ENCODE measurements at regions not wholly inside any gene's neighbourhood (a gene's known extent, or its start where the extent isn't known, plus 50 kb on each side); places are given as distances from the start of the nearest gene placed in this dataset.

DNA sequence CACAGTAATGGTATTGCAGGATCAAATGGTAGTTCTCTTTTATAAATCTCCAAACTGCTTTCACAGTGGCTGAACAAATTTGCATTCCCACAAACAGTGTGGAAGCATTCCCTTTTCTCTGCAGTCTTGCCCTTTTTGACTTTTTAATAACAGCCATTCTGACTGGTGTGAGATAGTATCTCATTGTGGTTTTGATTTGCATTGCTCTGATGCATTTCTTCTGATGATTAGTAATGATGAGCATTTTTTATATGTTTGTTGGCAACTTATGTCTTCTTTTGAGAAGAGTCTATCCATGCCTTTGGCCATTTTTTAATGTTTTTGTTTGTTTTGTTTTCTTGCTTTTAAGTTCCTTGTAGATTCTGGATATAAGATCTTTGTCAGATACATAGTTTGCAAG, 316.1 kb upstream of the TMCO5A start:
- Histone ChIP-seq H2AK5ac (ENCODE audit: low read length, severe bottlenecking) (no peak overlapping the region), H3K27ac (ENCODE audit: low read length, poor library complexity, severe bottlenecking) (no peak overlapping the region), H2BK12ac (ENCODE audit: low read length in 2 of 2) (no peak overlapping the region), H3K4me3 (ENCODE audit: insufficient read depth in 1 of 2, low read depth in 1 of 2, low read length in 2 of 2) (no peak overlapping the region), H4K8ac (ENCODE audit: low read length) (no peak overlapping the region), H3K4me2 (ENCODE audit: low read length, poor library complexity, severe bottlenecking) (no peak overlapping the region), H2AFZ (ENCODE audit: low read depth, low read length) (no peak overlapping the region), H3K79me1 (replicated peaks; ENCODE audit: low read length, poor library complexity, severe bottlenecking) (no peaks in the 10 kb centered on the region), H2BK120ac (ENCODE audit: low read depth, low read length) (no peak overlapping the region), H3K18ac (ENCODE audit: low read depth in 1 of 2, low read length in 2 of 2) (no peak overlapping the region), H3K23ac (ENCODE audit: low read length in 2 of 2) (no peak overlapping the region), H3K9me3 (ENCODE audit: control insufficient read depth, low read length) (peaks cover 4% of the 10 kb centered on the region), H2BK15ac (ENCODE audit: low read depth, poor library complexity, severe bottlenecking) (no peak overlapping the region), H3K14ac (ENCODE audit: low read length in 2 of 2) (no peak overlapping the region), H2BK5ac (ENCODE audit: low read depth, low read length, poor library complexity, severe bottlenecking) (no peak overlapping the region), H3K27me3 (ENCODE audit: control insufficient read depth in 1 of 2, insufficient read depth in 1 of 2, low read length in 2 of 2) (no peaks in the 10 kb centered on the region), H4K91ac (ENCODE audit: low read length) (no peak overlapping the region), H3K4me1 (ENCODE audit: control insufficient read depth, insufficient read depth, low read depth, low read length) (no peaks in the 10 kb centered on the region), H3K4ac (ENCODE audit: low read depth in 1 of 2, low read length in 2 of 2) (no peak overlapping the region), H3K36me3 (ENCODE audit: control insufficient read depth in 1 of 2, insufficient read depth in 2 of 2, low read depth in 1 of 2, low read length in 2 of 2) (no peaks in the 10 kb centered on the region), H3K9ac (ENCODE audit: low read length) (no peak overlapping the region)
- DNase-seq = no peak

DNA sequence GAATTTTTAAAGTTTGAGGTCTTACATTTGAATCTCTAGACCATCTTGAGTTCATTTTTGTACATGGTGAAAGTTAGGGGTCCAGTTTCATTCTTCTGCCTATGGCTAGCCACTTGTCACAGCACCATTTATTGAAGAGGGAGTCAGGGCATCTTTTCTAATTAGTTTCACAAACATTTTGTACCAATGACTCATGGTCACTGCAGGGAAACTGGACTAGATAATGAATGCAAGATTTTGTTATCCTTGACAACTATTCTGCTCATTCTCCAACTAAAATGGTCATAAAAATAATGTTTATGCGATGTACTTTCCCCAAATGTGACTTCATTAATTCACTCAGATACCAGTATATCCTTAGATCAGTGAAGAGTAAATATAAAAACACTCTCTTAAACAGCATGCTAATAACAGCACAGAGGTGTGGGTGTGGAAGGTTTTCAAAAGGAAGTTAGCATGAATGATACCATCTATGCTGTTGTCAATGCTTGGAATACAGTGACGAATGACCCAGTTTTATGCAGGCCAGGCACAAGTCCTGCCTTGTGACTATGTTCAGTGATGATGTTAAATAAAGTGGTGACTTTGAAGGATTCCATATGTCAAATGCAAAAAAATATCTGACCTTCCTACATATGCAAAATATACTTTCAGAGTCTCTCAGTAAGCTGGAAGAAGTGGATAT, 314.9 kb upstream of the TMCO5A start:
- no peak overlapping the region for H2AK5ac ChIP-seq (ENCODE audit: low read length, severe bottlenecking)
- no peak overlapping the region for H2BK5ac ChIP-seq (ENCODE audit: low read depth, low read length, poor library complexity, severe bottlenecking)
- H4K8ac ChIP-seq (ENCODE audit: low read length) = no peak overlapping the region
- H3K9me3 ChIP-seq (ENCODE audit: control insufficient read depth, low read length) = peaks cover 4% of the 10 kb centered on the region
- H3K9ac ChIP-seq (ENCODE audit: low read length) = no peak overlapping the region
- H3K4ac ChIP-seq (ENCODE audit: low read depth in 1 of 2, low read length in 2 of 2) = no peak overlapping the region
- no peak overlapping the region for H3K23ac ChIP-seq (ENCODE audit: low read length in 2 of 2)
- no peaks in the 10 kb centered on the region for H3K27me3 ChIP-seq (ENCODE audit: control insufficient read depth in 1 of 2, insufficient read depth in 1 of 2, low read length in 2 of 2)
- no peak overlapping the region for H3K27ac ChIP-seq (ENCODE audit: low read length, poor library complexity, severe bottlenecking)
- H2AFZ ChIP-seq (ENCODE audit: low read depth, low read length) = no peak overlapping the region
- no peak overlapping the region for H3K4me2 ChIP-seq (ENCODE audit: low read length, poor library complexity, severe bottlenecking)
- H3K4me3 ChIP-seq (ENCODE audit: insufficient read depth in 1 of 2, low read depth in 1 of 2, low read length in 2 of 2) = no peak overlapping the region
- no peaks in the 10 kb centered on the region for H3K36me3 ChIP-seq (ENCODE audit: control insufficient read depth in 1 of 2, insufficient read depth in 2 of 2, low read depth in 1 of 2, low read length in 2 of 2)
- no peaks in the 10 kb centered on the region for H3K79me1 ChIP-seq (replicated peaks; ENCODE audit: low read length, poor library complexity, severe bottlenecking)
- H3K4me1 ChIP-seq (ENCODE audit: control insufficient read depth, insufficient read depth, low read depth, low read length) = no peaks in the 10 kb centered on the region
- no peak overlapping the region for H2BK15ac ChIP-seq (ENCODE audit: low read depth, poor library complexity, severe bottlenecking)
- no peak overlapping the region for H4K91ac ChIP-seq (ENCODE audit: low read length)
- no peak overlapping the region for H2BK12ac ChIP-seq (ENCODE audit: low read length in 2 of 2)
- WGBS = 83% methylated on average over 1 of the region's 2 CpGs
- H3K14ac ChIP-seq (ENCODE audit: low read length in 2 of 2) = no peak overlapping the region
- H3K18ac ChIP-seq (ENCODE audit: low read depth in 1 of 2, low read length in 2 of 2) = no peak overlapping the region
- H2BK120ac ChIP-seq (ENCODE audit: low read depth, low read length) = no peak overlapping the region
- DNase-seq = no peak

DNA sequence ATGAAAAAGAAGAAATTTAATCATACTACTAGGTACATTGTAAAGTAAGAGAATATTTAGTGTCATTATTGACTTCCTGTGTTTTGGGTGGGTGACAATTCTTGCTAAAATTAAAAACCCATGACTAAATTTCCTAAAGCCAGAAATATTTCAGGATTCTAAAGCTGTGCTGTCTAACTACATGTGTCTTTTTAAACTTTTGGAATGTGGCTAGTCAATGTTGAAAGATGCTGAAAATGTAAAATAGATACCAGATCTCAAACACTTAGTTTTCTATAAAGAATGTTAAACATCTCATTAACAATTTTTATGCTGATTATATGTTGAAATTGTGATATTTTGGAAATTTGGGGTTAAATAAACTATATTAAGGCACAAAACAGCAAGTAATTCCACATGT, 308.9 kb upstream of the TMCO5A start:
- no peak overlapping the region for H3K18ac ChIP-seq (ENCODE audit: low read depth in 1 of 2, low read length in 2 of 2)
- no peak overlapping the region for H4K8ac ChIP-seq (ENCODE audit: low read length)
- H2BK120ac ChIP-seq (ENCODE audit: low read depth, low read length) = no peak overlapping the region
- DNase-seq = no peak
- H4K91ac ChIP-seq (ENCODE audit: low read length) = no peak overlapping the region
- no peak overlapping the region for H2AK5ac ChIP-seq (ENCODE audit: low read length, severe bottlenecking)
- no peak overlapping the region for H3K4me3 ChIP-seq (ENCODE audit: insufficient read depth in 1 of 2, low read depth in 1 of 2, low read length in 2 of 2)
- H3K27me3 ChIP-seq (ENCODE audit: control insufficient read depth in 1 of 2, insufficient read depth in 1 of 2, low read length in 2 of 2) = no peaks in the 10 kb centered on the region
- no peak overlapping the region for H3K23ac ChIP-seq (ENCODE audit: low read length in 2 of 2)
- H3K4me1 ChIP-seq (ENCODE audit: control insufficient read depth, insufficient read depth, low read depth, low read length) = no peaks in the 10 kb centered on the region
- no peak overlapping the region for H2BK15ac ChIP-seq (ENCODE audit: low read depth, poor library complexity, severe bottlenecking)
- no peak overlapping the region for H3K27ac ChIP-seq (ENCODE audit: low read length, poor library complexity, severe bottlenecking)
- no peak overlapping the region for H3K4ac ChIP-seq (ENCODE audit: low read depth in 1 of 2, low read length in 2 of 2)
- no peaks in the 10 kb centered on the region for H3K79me1 ChIP-seq (replicated peaks; ENCODE audit: low read length, poor library complexity, severe bottlenecking)
- no peaks in the 10 kb centered on the region for H3K36me3 ChIP-seq (ENCODE audit: control insufficient read depth in 1 of 2, insufficient read depth in 2 of 2, low read depth in 1 of 2, low read length in 2 of 2)
- no peak overlapping the region for H3K14ac ChIP-seq (ENCODE audit: low read length in 2 of 2)
- H3K9me3 ChIP-seq (ENCODE audit: control insufficient read depth, low read length) = no peaks in the 10 kb centered on the region
- no peak overlapping the region for H3K4me2 ChIP-seq (ENCODE audit: low read length, poor library complexity, severe bottlenecking)
- H2BK12ac ChIP-seq (ENCODE audit: low read length in 2 of 2) = no peak overlapping the region
- H2AFZ ChIP-seq (ENCODE audit: low read depth, low read length) = no peak overlapping the region
- no peak overlapping the region for H2BK5ac ChIP-seq (ENCODE audit: low read depth, low read length, poor library complexity, severe bottlenecking)
- H3K9ac ChIP-seq (ENCODE audit: low read length) = no peak overlapping the region

DNA sequence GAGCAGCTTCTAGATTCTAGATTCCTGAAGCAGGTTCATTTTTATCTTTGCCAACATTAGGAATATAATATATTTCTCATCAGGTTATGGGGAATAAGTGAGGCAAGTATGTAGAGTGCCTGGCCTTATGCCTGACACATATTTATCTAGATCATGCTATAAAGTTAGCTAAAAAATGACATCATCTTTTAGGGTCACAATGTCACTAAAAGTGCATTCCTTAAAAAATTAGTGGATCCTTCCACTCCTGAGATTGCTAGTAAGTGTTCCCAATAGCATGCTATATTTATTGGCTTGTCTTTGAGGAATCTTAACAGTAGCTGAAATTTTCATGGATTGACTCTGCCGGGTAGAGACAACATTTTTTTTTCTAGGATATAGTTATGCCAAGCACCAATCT, 305.9 kb upstream of the TMCO5A start:
- Histone ChIP-seq H3K79me1 (replicated peaks; ENCODE audit: low read length, poor library complexity, severe bottlenecking) (no peaks in the 10 kb centered on the region), H3K27me3 (ENCODE audit: control insufficient read depth in 1 of 2, insufficient read depth in 1 of 2, low read length in 2 of 2) (no peaks in the 10 kb centered on the region), H2BK15ac (ENCODE audit: low read depth, poor library complexity, severe bottlenecking) (no peak overlapping the region), H3K36me3 (ENCODE audit: control insufficient read depth in 1 of 2, insufficient read depth in 2 of 2, low read depth in 1 of 2, low read length in 2 of 2) (no peaks in the 10 kb centered on the region), H3K18ac (ENCODE audit: low read depth in 1 of 2, low read length in 2 of 2) (no peak overlapping the region), H3K14ac (ENCODE audit: low read length in 2 of 2) (no peak overlapping the region), H4K91ac (ENCODE audit: low read length) (no peak overlapping the region), H2BK120ac (ENCODE audit: low read depth, low read length) (no peak overlapping the region), H2AFZ (ENCODE audit: low read depth, low read length) (no peak overlapping the region), H2AK5ac (ENCODE audit: low read length, severe bottlenecking) (no peak overlapping the region), H3K4me1 (ENCODE audit: control insufficient read depth, insufficient read depth, low read depth, low read length) (no peaks in the 10 kb centered on the region), H4K8ac (ENCODE audit: low read length) (no peak overlapping the region), H2BK12ac (ENCODE audit: low read length in 2 of 2) (no peak overlapping the region), H3K4me2 (ENCODE audit: low read length, poor library complexity, severe bottlenecking) (no peak overlapping the region), H3K9ac (ENCODE audit: low read length) (no peak overlapping the region), H3K23ac (ENCODE audit: low read length in 2 of 2) (no peak overlapping the region), H3K9me3 (ENCODE audit: control insufficient read depth, low read length) (no peaks in the 10 kb centered on the region), H2BK5ac (ENCODE audit: low read depth, low read length, poor library complexity, severe bottlenecking) (no peak overlapping the region), H3K4me3 (ENCODE audit: insufficient read depth in 1 of 2, low read depth in 1 of 2, low read length in 2 of 2) (no peak overlapping the region), H3K27ac (ENCODE audit: low read length, poor library complexity, severe bottlenecking) (no peak overlapping the region), H3K4ac (ENCODE audit: low read depth in 1 of 2, low read length in 2 of 2) (no peak overlapping the region)
- DNase-seq = no peak
- 91% methylated on average over 1 of the region's 1 CpG for WGBS

Measured in mesenchymal stem cell (in vitro differentiated cells and primary cell).